NOMO-1 treated with DMSO at 0.1 percent for 48 hours (cell line): ENCODE measurements at regions not wholly inside any gene's neighbourhood (a gene's known extent, or its start where the extent isn't known, plus 50 kb on each side); places are given as distances from the start of the nearest gene placed in this dataset.
"Not testable (repeated sequence)": the region's sequence is repeated elsewhere in the genome, so short reads cannot be mapped to it uniquely, and the experiment has no call there.

Experiments used
- DNase-seq: peaks from one replicate; lab custom pipeline; 2025; ENCODE audit not compliant: unreplicated experiment; lab: John Stamatoyannopoulos, UW

DNA sequence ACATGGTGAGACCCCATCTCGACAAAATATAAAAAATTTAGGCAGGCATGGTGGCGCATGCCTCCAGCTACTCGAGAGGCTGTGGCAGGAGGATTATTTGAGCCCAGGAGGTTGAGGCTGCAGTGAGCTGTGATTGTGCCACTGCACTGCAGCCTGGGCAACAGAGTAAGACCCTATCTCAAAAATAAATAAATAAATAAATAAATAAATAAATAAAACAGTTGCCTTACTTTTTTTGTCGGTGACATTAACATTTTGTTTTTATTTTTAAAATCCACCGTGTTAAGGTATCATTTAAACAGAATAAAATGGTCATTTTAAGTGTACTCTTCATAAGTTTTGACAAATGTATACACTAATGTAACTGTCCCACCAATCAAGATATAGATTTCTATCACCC is 57.0 kb downstream of the RASL11A start:
- DNase-seq, result no peak

DNA sequence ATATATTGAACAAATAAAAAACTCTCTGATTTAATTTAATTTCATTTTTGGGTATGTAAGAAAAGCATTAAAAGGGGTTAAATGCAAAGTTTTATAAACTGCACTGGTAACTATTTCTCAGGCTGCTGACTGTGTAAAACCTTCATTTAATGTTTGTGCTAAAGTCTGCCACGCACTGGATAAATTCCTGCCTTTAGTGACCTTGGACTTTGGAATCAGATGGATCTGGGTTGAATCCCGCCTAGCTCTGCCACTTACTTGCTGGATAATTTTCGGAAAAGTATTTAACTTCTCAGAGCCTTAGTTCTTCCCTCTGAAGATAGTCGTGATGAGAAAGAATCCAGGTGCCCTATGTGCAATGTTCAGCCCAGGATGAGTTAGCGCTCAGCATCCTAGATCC is 58.6 kb downstream of the RASL11A start:
- no peak for DNase-seq

DNA sequence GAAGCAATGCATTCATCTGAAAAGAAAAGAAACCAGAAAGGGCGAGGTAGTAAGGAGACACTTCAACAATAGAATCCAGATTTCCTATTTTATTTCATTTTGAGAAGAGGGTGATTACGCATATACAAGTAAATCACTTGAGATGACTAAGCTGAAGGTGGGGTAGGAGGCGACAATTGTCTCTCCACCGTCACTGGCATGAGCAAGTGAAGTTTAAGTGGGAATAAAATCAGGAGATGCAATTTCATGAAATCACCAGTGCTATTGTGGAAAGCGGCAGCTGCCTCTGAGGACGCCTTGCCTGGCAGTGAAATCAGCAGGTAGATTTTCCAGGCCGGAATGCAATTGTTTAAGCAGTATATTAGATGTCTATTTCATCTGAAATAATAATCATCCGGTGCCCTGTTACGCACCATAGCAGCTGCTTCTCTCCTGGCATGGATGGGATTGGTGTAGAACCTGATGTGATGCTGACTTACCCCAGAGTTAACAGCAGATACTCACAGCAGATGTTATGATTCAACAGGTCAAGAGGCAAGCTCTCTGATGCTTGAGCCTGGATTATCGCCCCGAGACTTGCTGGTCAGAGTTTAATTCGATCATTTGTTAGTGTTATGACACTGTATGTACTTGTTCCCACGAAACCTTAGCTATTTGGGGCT is 64.3 kb downstream of the RASL11A start:
- DNase-seq, result no peak

DNA sequence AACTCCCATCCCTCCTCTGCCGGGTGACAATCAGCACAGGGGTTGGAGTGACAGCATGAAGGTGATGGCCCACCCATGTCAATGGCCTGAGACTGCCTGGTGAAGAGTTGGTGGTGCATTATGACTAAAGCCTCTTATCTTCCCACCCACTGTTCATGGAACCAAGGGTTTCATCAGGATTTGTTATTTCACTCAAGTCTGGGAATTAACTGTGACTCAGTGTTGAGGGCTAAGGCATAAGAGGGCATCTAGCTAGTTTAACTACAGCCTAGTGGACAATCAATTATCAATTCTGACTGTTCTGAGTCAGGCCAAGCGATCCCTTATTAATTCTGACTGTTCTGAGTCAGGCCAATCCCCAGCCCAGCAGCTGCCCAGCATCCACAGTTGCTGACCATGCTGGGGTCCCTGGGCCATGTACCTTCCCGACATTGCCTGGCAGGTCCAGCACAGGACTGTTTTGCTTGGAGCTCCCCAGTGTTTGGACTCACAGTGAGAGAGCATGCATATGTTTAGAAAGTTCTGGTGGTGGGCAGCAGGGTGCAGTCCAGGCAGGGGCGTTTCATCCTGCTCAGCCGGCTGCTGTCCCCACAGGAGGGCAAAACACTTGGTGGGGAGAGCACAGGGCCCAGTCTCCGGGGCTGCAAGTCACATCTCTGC is 65.5 kb downstream of the RASL11A start:
- DNase-seq, result no peak

DNA sequence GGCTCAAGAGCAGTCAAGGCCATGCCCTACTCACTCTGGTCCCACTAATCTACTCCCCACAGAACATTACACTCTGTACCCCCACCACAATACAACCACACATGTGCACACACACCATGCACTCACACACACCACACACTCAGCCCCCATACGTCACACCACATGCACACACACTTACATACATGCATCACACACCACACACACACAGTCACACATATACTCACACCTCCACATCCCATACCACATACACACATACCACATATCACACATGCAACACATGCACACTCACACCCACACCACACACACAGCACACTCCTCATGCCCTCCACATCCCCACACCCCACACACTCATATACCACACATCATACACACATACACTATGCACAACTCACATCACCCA is 67.6 kb downstream of the RASL11A start:
- DNase-seq, result no peak

DNA sequence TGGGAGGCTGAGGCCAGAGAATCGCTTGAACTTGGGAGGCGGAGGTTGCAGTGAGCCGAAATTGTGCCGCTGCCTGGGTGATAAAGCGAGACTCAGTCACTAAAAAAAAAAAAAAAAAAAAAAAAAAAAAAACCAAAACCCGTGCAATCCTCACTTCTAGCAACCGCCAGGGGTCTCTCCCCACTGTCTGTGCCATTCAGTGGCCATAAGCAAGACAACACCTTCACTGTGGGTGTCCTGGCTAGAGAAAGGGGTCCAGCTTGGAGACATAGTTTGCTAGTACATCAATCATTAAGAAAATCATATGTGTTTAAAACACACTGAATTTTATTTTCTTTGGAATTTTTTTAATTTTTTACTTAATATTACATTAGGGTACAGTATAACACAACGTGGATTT is 68.2 kb downstream of the RASL11A start:
- DNase-seq, result peak; percentile 9

DNA sequence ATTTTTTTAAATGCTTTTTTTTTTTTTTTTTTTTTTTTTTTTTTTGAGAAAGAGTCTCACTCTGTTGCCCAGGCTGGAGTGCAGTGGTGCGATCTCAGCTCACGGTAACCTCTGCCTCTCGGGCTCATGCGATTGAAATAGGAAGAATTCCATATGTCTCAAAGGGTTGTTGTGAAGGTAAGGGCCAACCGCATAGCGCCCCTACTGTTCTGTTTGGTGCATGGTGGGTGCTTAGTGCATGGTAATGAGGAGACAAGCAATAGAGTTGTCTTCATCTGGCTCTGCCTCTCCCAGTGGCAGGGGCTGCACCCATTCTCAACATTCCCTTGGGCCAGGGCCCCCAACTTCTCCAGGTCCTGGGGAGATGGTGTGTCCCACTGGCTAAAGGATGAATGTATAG is 68.7 kb downstream of the RASL11A start:
- peak; percentile 62 for DNase-seq

DNA sequence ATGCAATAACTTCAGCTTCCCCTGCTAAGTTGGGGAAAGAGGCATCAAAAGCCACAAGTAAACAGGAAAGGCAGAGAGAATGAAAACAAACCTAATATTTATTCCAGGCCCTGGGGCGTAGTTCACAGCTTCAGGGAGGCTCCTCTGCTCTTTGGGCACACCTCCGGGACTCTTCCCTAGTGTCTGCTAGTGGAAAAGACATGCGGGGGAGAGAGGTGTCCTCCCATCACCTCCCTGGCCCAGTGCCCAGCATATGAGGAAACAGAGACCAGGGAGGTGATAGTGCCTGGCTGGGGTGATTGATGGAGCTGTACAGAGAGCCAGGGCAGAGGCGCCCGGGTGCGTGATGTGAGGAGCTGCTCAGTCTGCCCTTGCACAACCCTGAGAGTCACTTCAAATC is 71.0 kb downstream of the RASL11A start:
- no peak for DNase-seq

DNA sequence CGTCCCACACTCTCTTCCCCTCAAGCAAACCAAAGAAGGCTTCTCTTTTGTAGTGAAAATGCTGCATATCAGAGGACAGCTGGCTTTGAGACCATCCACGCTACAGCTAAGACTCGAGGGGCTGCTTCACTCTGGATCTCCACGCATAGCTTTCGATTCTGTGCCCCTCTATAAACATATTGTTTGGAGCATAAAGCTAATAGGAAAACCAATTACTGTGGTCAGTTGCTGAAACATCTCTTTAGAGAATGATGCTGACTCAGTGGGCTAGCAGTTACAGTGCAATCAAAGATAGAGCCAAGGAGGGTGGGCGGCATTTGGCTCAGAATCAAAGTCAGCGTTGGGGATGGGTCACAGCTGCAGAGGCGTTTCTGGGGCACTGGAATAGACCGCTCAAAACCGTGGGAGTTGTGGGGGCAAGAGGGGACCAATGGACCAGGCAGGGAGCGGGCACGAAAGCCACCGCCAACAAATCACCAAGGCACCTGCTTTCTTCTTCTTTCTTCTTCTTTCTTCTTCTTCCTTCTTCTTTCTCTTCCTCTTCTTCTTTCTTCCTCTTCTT is 76.7 kb downstream of the RASL11A start:
- no peak for DNase-seq

DNA sequence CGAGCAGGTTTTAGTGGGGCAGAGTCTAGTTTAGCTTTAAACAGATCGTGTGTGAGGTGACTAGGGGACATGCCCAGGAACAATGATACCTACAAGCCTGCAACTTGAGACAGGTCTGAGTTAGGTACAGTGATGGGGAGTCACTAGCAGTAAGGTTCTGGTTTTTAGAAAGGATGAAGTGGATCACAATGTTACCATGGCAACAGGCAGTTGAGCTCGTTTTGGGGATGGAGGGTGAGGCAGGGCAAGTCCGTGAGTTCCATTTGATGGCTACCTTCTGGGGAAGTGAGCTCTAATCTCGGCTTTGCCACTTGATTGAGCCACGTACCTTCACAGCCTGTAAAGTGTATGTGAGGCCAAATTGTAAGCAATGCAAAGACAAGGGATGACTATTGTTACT is 76.0 kb upstream of the GTF3A start:
- no peak for DNase-seq

DNA sequence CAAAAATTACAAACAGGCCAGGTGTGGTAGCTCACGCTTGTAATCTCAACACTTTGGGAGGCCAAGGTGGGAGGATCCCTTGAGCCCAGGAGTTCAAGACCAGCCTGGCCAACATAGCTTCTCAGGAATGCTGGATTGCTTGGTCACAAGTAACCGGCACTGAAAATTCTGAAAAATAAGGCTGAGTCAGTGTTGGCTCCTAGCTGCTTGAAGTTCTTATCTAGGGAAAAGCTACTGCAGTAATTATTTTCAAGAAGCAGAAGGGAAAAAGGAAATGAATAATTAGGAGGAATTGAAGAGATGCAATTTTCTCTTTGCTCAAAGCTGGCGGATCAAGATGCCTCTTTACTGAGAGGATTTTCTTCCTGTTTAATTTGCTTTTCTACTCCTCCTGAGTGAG is 75.0 kb upstream of the GTF3A start:
- no peak for DNase-seq

DNA sequence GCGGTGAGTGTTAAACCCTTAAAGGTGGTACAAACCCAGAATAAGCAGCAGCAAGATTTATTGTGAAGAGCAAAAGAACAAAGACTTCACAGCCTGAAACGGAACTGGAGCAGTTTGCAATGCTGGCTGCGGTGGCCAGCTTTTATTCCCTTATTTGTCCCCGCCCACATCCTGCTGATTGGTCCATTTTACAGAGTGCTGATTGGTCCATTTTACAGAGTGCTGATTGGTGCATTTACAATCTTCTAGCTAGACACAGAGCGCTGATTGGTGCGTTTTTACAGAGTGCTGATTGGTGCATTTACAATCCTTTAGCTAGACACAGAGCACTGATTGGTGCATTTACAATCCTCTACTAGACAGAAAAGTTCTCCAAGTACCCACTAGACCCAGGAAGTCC is 73.6 kb upstream of the GTF3A start:
- not testable (repeated sequence) for DNase-seq

DNA sequence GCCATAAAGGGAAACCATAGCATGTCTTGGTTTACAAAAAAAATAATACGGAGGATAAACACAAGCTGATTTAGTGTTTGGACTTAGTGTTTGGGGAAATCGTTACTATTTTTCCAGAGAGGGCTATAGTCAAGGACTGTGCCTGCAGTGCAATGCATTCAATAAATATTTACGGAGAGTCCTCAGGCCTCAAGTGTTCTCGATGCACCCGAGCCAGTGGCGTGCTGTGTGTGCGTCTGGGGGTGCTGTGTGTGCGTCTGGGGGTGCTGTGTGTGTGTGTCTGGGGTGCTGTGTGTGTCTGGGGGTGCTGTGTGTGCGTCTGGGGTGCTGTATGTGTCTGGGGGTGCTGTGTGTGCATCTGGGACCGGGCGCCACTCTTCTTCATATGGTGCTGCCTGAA is 71.7 kb upstream of the GTF3A start:
- DNase-seq, result no peak

DNA sequence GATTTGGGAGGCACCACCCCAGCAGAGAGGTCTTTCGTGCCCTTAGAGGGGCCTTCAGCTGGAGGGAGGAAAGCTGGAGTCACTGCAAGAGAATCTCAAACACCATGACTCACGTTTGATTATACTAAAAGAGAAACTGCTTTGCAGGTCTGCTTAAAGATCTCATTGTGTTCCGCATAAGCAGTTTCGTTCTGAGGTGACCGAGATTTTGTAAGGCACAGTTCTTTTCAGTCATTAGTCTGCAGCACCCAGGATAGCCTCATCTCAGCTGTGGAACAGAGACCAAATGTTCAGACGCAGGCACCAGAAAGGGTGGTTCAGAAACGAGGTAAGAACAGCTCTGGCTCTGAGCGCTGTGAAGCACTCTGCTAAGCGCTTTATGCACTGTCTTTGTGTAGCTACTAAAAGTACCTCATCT is 71.2 kb upstream of the GTF3A start:
- DNase-seq, result peak; percentile 91

DNA sequence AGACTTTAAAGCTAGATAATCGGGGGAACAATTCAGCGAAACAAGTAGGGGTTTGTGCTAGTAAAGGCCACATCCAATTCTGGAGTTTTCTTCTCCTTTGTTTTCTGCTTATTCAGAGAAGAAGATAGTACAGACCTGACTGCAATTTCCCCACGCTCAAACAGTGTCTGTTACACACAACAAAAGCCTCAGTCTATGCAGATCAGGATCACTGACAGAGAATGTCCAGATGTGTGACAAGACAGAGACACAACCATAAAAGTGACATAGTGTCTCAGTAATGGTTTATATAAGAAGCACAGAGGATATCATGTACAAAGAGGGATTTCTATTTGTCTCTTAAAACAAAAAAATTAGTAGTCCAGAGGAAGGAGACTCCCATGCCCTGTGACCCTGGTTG is 70.7 kb upstream of the GTF3A start:
- no peak for DNase-seq

DNA sequence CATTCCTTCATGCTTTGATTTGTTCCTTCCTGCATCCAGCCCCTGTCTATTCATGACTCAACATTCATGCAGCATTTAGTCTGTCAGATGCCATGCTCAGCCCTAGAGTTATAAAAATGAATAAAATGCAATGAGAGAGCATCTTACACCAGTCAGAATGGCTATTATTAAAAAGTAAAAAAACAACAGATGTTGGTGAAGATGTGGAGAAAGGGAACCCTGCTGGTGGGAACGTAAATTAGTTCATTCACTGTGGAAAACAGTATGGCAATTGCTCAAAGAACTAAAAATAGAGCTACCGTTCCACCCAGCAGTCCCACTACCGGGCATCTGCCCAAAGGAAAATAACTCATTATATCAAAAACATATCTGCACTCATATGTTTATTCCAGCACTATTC is 70.0 kb upstream of the GTF3A start:
- no peak for DNase-seq

DNA sequence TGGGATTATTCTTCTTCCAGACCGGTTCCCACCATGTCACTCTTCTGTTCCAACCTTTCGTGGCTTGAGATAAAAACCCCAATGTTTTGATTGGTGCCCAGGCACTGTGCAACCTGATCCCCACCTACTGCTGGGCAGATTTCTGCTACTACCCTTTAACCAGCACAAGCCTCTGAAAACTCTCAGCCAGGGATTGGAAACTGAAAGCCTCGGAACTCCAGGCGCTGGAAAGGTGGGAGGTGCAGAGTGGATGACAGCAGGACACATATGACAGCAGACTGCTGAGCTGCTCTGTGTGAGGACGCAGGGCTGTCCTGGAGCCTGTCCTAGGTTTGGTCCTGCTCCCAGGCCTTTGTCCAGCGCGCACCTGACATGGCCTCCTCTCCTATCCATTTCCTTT is 68.5 kb upstream of the GTF3A start:
- DNase-seq, result no peak

DNA sequence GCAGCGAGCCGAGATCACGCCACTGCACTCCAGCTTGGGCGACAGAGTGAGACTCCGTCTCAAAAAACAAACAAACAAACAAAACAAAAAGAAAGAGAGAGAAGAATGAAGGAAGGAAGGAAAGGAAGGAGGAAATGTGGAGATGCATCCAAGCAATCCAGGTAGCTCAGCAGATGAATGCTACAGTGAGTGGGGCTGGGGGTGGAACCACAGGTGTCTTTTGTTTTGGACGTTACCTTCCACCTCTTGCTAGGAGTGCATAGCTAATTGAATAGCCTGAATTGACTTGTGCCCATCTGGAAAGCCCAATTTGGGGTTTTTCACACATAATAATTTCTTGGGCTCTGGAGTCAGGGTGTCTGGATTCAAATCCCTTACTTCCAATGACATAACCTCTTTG is 66.0 kb upstream of the GTF3A start:
- no peak for DNase-seq

DNA sequence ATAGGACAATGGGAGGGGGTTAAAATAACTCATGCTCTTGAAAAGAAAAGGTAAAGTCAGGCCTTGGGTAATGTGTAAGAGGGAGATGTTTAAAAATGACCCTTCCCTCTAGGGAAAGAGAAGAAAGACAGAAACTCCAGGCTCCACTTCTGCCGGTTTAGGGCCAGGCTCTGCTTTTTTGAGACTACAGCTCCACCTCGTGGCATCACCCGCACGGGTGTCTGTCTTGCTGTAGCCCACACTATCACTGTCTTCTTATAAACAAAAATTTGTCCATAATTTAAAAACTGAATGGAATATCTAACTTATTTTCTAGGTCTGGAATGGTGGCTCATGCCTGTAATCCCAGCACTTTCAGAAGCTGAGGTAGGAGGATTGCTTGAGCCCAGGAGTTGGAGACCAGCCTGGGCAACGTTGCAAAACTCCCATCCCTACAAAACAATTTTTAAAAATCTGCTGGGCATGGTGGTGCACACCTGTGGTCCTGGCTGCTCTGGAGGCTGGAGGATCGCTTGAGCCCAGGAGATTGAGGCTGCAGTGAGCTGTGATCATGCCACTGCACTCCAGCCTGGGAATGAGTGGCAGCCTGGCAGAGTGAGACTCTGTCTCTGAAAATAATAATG is 65.1 kb upstream of the GTF3A start:
- DNase-seq, result peak; percentile 80

DNA sequence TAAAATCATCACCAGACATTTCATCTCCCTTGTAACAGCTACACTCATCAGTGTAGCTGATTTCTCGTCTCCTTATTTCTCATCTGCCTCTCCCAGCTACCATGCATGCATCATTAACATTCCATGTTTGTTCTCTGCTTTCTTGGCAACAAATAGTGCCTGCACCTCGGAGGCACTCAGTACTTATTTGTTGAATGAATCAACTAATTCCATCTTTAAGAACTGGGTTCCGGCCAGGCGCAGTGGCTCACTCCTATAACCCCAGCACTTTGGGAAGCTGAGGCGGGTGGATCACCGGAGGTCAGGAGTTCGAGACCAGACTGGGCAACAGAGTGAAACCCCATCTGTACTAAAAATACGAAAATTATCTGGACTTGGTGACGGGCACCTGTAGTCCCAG is 63.9 kb upstream of the GTF3A start:
- DNase-seq, result no peak

DNA sequence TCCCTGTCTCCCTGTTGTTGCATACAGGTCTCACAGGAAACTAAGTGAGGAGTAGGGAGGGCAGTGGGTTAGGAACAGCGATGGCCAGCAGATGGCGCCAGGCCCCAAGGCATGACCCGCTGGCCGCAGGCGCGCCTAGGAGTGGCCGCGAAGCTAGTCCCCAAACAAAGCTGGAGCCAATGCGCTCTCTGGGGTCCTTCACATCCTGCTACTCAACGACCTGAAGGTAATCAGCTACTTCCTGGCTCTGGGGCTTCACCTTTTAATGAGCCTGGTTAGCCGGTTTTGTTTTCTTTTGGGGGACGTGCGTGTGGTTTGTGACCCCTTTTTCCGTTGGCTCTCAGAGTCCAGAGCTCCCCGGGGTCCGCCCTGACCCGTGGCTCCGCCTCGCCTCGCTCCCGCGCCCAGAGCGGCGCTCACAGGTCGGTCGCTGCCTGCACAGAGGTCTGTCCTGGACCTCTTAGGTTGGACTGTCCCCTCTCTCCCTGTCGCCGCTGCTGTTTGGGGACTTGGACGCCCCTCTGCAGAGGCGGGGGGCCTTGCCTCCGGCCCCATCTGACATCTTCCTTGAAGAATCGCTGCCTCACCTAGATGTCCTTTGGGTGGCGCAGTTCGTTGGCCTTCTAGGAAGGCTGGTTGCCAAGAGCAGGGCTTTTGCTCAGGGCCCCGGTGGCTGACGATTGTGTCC is 62.2 kb upstream of the GTF3A start:
- DNase-seq, result peak; percentile 90

DNA sequence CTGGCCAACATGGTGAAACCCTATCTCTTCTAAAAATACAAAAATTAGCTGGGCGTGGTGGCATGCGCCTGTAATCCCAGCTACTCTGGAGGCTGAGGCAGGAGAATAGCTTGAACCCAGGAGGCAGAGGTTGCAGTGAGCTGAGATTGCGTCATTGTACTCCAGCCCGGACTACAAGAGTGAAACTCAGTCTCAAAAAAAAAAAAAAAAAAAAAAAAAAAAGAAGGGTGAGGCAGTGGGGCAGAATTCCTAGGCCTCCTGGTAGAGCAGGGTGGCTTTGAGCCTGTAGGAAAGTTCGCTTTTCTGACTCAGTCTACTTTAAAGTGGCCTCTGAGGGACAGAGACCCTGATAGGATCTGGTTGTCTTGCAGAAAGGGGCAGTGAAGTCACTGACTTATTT is 60.8 kb upstream of the GTF3A start:
- not testable (repeated sequence) for DNase-seq
